Left kidney (tissue), 1 donor: ENCODE measurements at regions not wholly inside any gene's neighbourhood (a gene's known extent, or its start where the extent isn't known, plus 50 kb on each side); places are given as distances from the start of the nearest gene placed in this dataset.

Experiments
- DNase-seq: peaks from one replicate; pipeline ENCODE4 v3.0.0-alpha.2; 2013

- no peak for DNase-seq
Measured at GRCh38 chr5:38207343-38207742, 51.0 kb upstream of the EGFLAM start.

GRCh38 chr5:38202741-38203140, 55.6 kb upstream of the EGFLAM start:
- DNase-seq, result no peak

GRCh38 chr5:38200872-38201557, 57.3 kb upstream of the EGFLAM start:
- no peak for DNase-seq

GRCh38 chr5:38197118-38197517, 61.2 kb upstream of the EGFLAM start:
- no peak for DNase-seq

GRCh38 chr5:38193015-38193581, 65.3 kb upstream of the EGFLAM start:
- DNase-seq, result peak; percentile 69

- no peak for DNase-seq
Measured at GRCh38 chr5:38191693-38192092, 66.7 kb upstream of the EGFLAM start.

- peak; percentile 50 for DNase-seq
Measured at GRCh38 chr5:38190111-38190510, 68.2 kb upstream of the EGFLAM start.

- peak; percentile 77 for DNase-seq
Measured at GRCh38 chr5:38189081-38189504, 69.3 kb upstream of the EGFLAM start.

- no peak for DNase-seq
Measured at GRCh38 chr5:38188591-38188990, 69.8 kb upstream of the EGFLAM start.

- no peak for DNase-seq
Measured at GRCh38 chr5:38187532-38187931, 70.8 kb upstream of the EGFLAM start.

GRCh38 chr5:38184627-38185026, 73.7 kb upstream of the EGFLAM start:
- no peak for DNase-seq

- DNase-seq, result no peak
Measured at GRCh38 chr5:38182991-38183390, 75.4 kb upstream of the EGFLAM start.

GRCh38 chr5:38168029-38168428, 90.3 kb upstream of the EGFLAM start:
- no peak for DNase-seq

GRCh38 chr5:38167562-38167996, 90.8 kb upstream of the EGFLAM start:
- DNase-seq, result peak; percentile 27

GRCh38 chr5:38166832-38167231, 91.5 kb upstream of the EGFLAM start:
- DNase-seq, result no peak

GRCh38 chr5:38165435-38165834, 92.9 kb upstream of the EGFLAM start:
- no peak for DNase-seq

GRCh38 chr5:38164776-38165399, 93.5 kb upstream of the EGFLAM start:
- no peak for DNase-seq

GRCh38 chr5:38163636-38164237, 94.6 kb upstream of the EGFLAM start:
- DNase-seq, result no peak

- DNase-seq, result no peak
Measured at GRCh38 chr5:38162625-38163024, 95.7 kb upstream of the EGFLAM start.

- DNase-seq, result no peak
Measured at GRCh38 chr5:38157024-38157423, 101.3 kb upstream of the EGFLAM start.

- DNase-seq, result no peak
Measured at GRCh38 chr5:38154615-38155204, 103.6 kb upstream of the EGFLAM start.

- DNase-seq, result no peak
Measured at GRCh38 chr5:38151878-38152277, 106.5 kb upstream of the EGFLAM start.

GRCh38 chr5:38149815-38150195, 108.6 kb upstream of the EGFLAM start:
- DNase-seq, result no peak
